GM20000 (cell line): ENCODE measurements at regions not wholly inside any gene's neighbourhood (a gene's known extent, or its start where the extent isn't known, plus 50 kb on each side); places are given as distances from the start of the nearest gene placed in this dataset.

Experiments
- DNase-seq: peaks from one replicate; pipeline ENCODE4 v3.0.0; 2012; ENCODE audit warnings: low spot score
- CTCF ChIP-seq: IDR thresholded peaks from 2 replicates; pipeline ENCODE4 v1.5.1; 2012; ENCODE audit warnings: mild to moderate bottlenecking, control low read depth; ENCODE audit errors: extremely low read depth, missing control alignments

GRCh38 chrX:69306063-69306404, 140.8 kb upstream of the PJA1 start:
- no peak for TF ChIP-seq CTCF
- no peak for DNase-seq

GRCh38 chrX:69305333-69306062, 140.2 kb upstream of the PJA1 start:
- no peak for TF ChIP-seq CTCF
- DNase-seq: no peak

- TF ChIP-seq CTCF: no peak
Observed at GRCh38 chrX:69303231-69303630, 138.0 kb upstream of the PJA1 start.

GRCh38 chrX:69299951-69300714, 134.9 kb upstream of the PJA1 start:
- TF ChIP-seq CTCF: no peak
- no peak for DNase-seq

More at GRCh38 chrX:69303231-69303630, 138.0 kb upstream of the PJA1 start:
- DNase-seq: no peak

GRCh38 chrX:69299285-69299684, 134.0 kb upstream of the PJA1 start:
- no peak for TF ChIP-seq CTCF

GRCh38 chrX:69298466-69299140, 133.3 kb upstream of the PJA1 start:
- DNase-seq: no peak
- no peak for TF ChIP-seq CTCF

More at GRCh38 chrX:69299285-69299684, 134.0 kb upstream of the PJA1 start:
- no peak for DNase-seq

- TF ChIP-seq CTCF: no peak
Observed at GRCh38 chrX:69297506-69297905, 132.3 kb upstream of the PJA1 start.

More at GRCh38 chrX:69297506-69297905, 132.3 kb upstream of the PJA1 start:
- no peak for DNase-seq
